GM13976 (cell line): ENCODE measurements at regions not wholly inside any gene's neighbourhood (a gene's known extent, or its start where the extent isn't known, plus 50 kb on each side); places are given as distances from the start of the nearest gene placed in this dataset.

Experiments used
- DNase-seq: peaks from one replicate; pipeline ENCODE4 v3.0.0; 2012; ENCODE audit warnings: low spot score
- CTCF ChIP-seq: IDR thresholded peaks from 2 replicates; pipeline ENCODE4 v1.5.1; 2012; ENCODE audit warnings: borderline replicate concordance, mild to moderate bottlenecking; ENCODE audit not compliant: insufficient read depth; ENCODE audit errors: extremely low read depth, missing control alignments, control extremely low read depth
- in situ Hi-C: fragments of 300-500 bp; cut with MboI; formaldehyde crosslinking; loops from one replicate; pipeline ENCODE4 v1.12.0; 2022; ENCODE audit warnings: low sequenced_read_pairs, mixed read lengths, inconsistent platforms; ENCODE audit not compliant: unreplicated experiment

- in situ Hi-C loops = loop anchor here (5.0 kb wide), 1 partner anchor 292 kb away; no protein-coding TSS in a partner anchor
- TF ChIP-seq CTCF = no peak
- no peak for DNase-seq
Observed at GRCh38 chr1:157194731-157195520, 56.7 kb upstream of the ETV3 start.

GRCh38 chr1:157193702-157194391 lies 55.7 kb upstream of the ETV3 start:
- in situ Hi-C loops = loop anchor here (5.0 kb wide), 1 partner anchor 293 kb away; no protein-coding TSS in a partner anchor
- peak; percentile 74 for DNase-seq
- TF ChIP-seq CTCF = peak; percentile 68

- no peak for TF ChIP-seq CTCF
- in situ Hi-C loops = loop anchor here (5.0 kb wide), 1 partner anchor 294 kb away; no protein-coding TSS in a partner anchor
- DNase-seq = no peak
Observed at GRCh38 chr1:157193219-157193618, 55.0 kb upstream of the ETV3 start.

DNA sequence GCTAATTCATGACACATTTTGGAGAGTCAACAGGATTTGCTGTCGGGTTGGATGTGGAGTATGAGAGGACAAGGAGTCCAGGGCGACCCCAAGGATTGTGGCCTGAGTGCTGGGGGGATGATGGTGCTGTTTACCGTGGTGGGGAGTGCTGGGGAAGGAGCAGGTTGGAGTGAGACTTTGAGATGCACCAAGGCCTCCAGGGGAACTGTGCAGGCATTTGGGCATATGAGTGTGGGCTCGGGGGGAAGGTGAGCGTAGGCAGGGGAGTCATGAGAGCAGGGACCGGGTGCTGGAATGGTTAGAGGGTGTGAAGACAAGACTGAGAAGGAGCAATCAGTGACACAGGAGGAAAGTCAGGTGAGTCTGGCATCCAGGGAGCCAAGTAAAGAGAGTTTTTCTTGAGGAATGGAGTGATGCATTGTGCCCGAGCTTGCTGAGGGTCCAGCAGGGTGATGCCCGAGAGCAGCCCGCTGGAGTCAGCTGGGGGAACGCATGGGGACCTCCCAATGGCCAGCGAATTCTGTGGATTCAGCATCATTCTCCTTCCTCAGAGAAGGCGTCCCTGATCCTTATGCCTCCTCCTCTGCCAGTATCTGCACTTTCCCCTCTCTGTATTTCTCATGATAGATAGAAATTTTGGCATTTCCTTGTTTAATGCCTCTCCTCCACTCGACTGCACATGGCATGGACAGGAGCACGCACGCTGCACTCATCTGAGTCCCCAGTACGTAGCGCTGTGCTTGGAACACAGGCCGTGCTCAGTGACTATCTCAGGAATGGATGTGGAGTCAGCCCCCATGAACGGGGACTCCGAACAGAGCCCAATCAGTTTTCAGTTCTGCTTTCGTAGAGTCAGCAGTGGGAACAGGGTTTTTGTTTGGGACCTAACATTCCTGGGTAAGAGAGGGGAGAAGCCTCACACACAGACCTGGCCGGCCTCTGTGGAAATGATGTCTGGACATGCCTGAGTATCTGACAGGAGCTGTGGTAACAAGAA lies 52.1 kb upstream of the ETV3 start:
- no peak for TF ChIP-seq CTCF
- DNase-seq = no peak
- in situ Hi-C loops = loop anchor here (5.0 kb wide), 1 partner anchor 297 kb away; no protein-coding TSS in a partner anchor

DNA sequence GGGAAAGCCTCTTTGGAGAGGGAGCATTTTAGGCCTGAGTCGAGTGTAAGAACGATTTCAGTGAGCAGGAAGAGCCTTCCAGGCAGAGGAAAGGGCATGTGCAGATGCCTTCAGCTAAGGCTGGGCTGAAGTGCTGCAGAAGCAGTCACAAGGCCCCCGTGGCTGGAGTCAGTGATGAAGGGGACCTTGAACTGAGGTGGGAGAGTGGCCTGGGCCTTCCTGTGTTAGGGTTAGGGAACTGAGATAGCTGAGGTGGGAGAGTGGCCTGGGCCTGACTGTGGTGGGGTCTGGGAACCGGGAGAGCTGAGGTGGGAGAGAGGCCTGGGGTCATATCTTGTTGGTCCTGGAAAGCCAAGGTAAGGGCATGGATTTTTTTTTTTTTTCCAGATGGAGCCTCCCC lies 50.9 kb upstream of the ETV3 start:
- in situ Hi-C loops = no loop called here
- DNase-seq = no peak
- TF ChIP-seq CTCF = no peak
